HCT116 (cell line): ENCODE measurements at regions not wholly inside any gene's neighbourhood (a gene's known extent, or its start where the extent isn't known, plus 50 kb on each side); places are given as distances from the start of the nearest gene placed in this dataset.

ENCODE experiments used
- ATAC-seq: fragments of 200-7000 bp; cut with Tn5 transposase; 2 replicates; pipeline ENCODE4 v1.9.1; 2020; ENCODE audit warnings: mild to moderate bottlenecking, moderate library complexity
- BruUV-seq: library from RNA; stranded (reverse); fragments of 400-500 nt; replicated peaks from 2 replicates; lab custom pipeline; 2021; lab: Mats Ljungman, UMichigan
- CTCF ChIA-PET: fragments of 300-600 bp; sonication (Branson Sonifier 250); formaldehyde crosslinking; loops from one replicate; lab custom pipeline; 2021; ENCODE audit warnings: antibody characterized with exemption; lab: Charles Lee
- POLR2A ChIA-PET: fragments of 300-600, 350-600 bp; sonication (Branson Sonifier 250); formaldehyde crosslinking; loops from one replicate; lab custom pipeline; 2021; ENCODE audit warnings: antibody characterized with exemption; lab: Charles Lee
- RAD21 ChIA-PET, 2 experiments: fragments of 300-600 bp; sonication (Branson Sonifier 250); formaldehyde crosslinking; loops; one replicate each; lab custom pipeline; 2023; ENCODE audit warnings: low total read pairs in 2 of 2; ENCODE audit not compliant: uncharacterized antibody in 2 of 2, unreplicated experiment in 2 of 2, low non-redundant PET in 1 of 2; lab: Charles Lee
- DNase-seq: peaks from one replicate; pipeline ENCODE4 v3.0.0-alpha.2; 2010; ENCODE audit warnings: low read depth, low spot score
- H2AFZ ChIP-seq: fragments of 200-600 bp; shearing (Covaris generic), sonication (generic); 2 replicates; pipeline ENCODE4 v1.6.1; 2017; ENCODE audit warnings: low read depth, mixed run types, mixed read lengths, antibody characterized with exemption, low read length; ENCODE audit not compliant: poor library complexity, severe bottlenecking
- H3K27ac ChIP-seq: 2 replicates; pipeline ENCODE4 v1.5.1; 2012; ENCODE audit warnings: low read depth, low read length
- H3K27me3 ChIP-seq: fragments of 200-600 bp; sonication (generic); 2 replicates; pipeline ENCODE4 v1.6.1; 2016; ENCODE audit warnings: mixed run types, low read length, mixed read lengths; ENCODE audit not compliant: insufficient read depth
- H3K36me3 ChIP-seq, 2 experiments: fragments of 200-500 bp in 1 of 2; fragments of 200-600 bp in 1 of 2; sonication (Bioruptor generic) in 1 of 2; sonication (generic) in 1 of 2; 2 replicates each; pipeline versions ENCODE4 v1.5.1 to v1.6.1; 2014 to 2016; ENCODE audit warnings: low read length in 2 of 2, inconsistent platforms in 1 of 2, mixed read lengths in 1 of 2, mixed run types in 1 of 2; ENCODE audit not compliant: insufficient read depth in 2 of 2, control insufficient read depth in 1 of 2
- H3K4me1 ChIP-seq, 2 experiments: fragments of 200-600 bp in 1 of 2; sonication (generic) in 1 of 2; 2 replicates each; pipeline versions ENCODE4 v1.5.1 to v1.6.1; 2012 to 2017; ENCODE audit warnings: low read length in 2 of 2, inconsistent platforms in 1 of 2, mild to moderate bottlenecking in 1 of 2, mixed read lengths in 1 of 2, mixed run types in 1 of 2, moderate library complexity in 1 of 2; ENCODE audit not compliant: insufficient read depth in 2 of 2, control insufficient read depth in 1 of 2
- H3K4me2 ChIP-seq: fragments of 200-600 bp; sonication (generic); 2 replicates; pipeline ENCODE4 v1.6.1; 2017; ENCODE audit warnings: mixed run types, low read length, mixed read lengths
- H3K4me3 ChIP-seq, 2 experiments: fragments of 200-600 bp in 1 of 2; sonication (generic) in 1 of 2; replicated peaks in 1 of 2; 2 replicates each; pipeline ENCODE4 v1.5.1; 2011 to 2016; ENCODE audit warnings: low read length in 2 of 2, control low read depth in 1 of 2, low read depth in 1 of 2, mild to moderate bottlenecking in 1 of 2, mixed read lengths in 1 of 2, mixed run types in 1 of 2
- H3K79me2 ChIP-seq: fragments of 200-600 bp; sonication (generic); 2 replicates; pipeline ENCODE4 v1.6.1; 2017; ENCODE audit warnings: mild to moderate bottlenecking, mixed run types, low read length, moderate library complexity, mixed read lengths; ENCODE audit not compliant: insufficient read depth
- H3K9ac ChIP-seq: fragments of 200-600 bp; sonication (generic); 2 replicates; pipeline ENCODE4 v1.6.1; 2016; ENCODE audit warnings: low read length, mixed read lengths
- H3K9me2 ChIP-seq: fragments of 200-600 bp; sonication (generic), shearing (Covaris generic); 2 replicates; pipeline ENCODE4 v1.6.1; 2017; ENCODE audit warnings: mixed run types, mild to moderate bottlenecking, moderate library complexity; ENCODE audit not compliant: insufficient read depth
- H3K9me3 ChIP-seq, 2 experiments: fragments of 200-500 bp in 1 of 2; fragments of 200-600 bp in 1 of 2; sonication (Bioruptor generic) in 1 of 2; sonication (generic) in 1 of 2; 2 replicates each; pipeline ENCODE4 v1.6.1; 2014 to 2017; ENCODE audit warnings: low read length in 2 of 2, mixed read lengths in 2 of 2, inconsistent platforms in 1 of 2, low read depth in 1 of 2, mild to moderate bottlenecking in 1 of 2, mixed run types in 1 of 2, moderate library complexity in 1 of 2; ENCODE audit not compliant: control insufficient read depth in 1 of 2, insufficient read depth in 1 of 2
- H4K20me1 ChIP-seq: fragments of 200-600 bp; sonication (generic), shearing (Covaris generic); 2 replicates; pipeline ENCODE4 v1.6.1; 2017; ENCODE audit warnings: mixed run types, mild to moderate bottlenecking, moderate library complexity; ENCODE audit not compliant: insufficient read depth
- CBX3 ChIP-seq: IDR thresholded peaks from 2 replicates; pipeline ENCODE4 v1.6.1; 2012; ENCODE audit warnings: low read depth
- EZH2 ChIP-seq: fragments of 200-600 bp; sonication (generic); IDR thresholded peaks from 2 replicates; pipeline ENCODE4 v1.6.1; 2017; ENCODE audit warnings: antibody characterized with exemption, mixed run types
- EZH2phosphoT487 ChIP-seq: fragments of 200-600 bp; IDR thresholded peaks from 2 replicates; pipeline ENCODE4 v1.6.1; 2018; ENCODE audit warnings: antibody characterized with exemption, borderline replicate concordance
- FOSL1 ChIP-seq: IDR thresholded peaks from 2 replicates; pipeline ENCODE4 v1.6.1; 2012; ENCODE audit warnings: low read depth
- JUND ChIP-seq: IDR thresholded peaks from 2 replicates; pipeline ENCODE4 v1.6.1; 2012
- RAD21 ChIP-seq: IDR thresholded peaks from 2 replicates; pipeline ENCODE4 v1.6.1; 2012; ENCODE audit warnings: low read depth, mild to moderate bottlenecking
- SP1 ChIP-seq: IDR thresholded peaks from 2 replicates; pipeline ENCODE4 v1.6.1; 2012; ENCODE audit warnings: low read depth
- SRF ChIP-seq: IDR thresholded peaks from 2 replicates; pipeline ENCODE4 v1.6.1; 2012; ENCODE audit warnings: low read depth
- YY1 ChIP-seq: IDR thresholded peaks from 2 replicates; pipeline ENCODE4 v1.6.1; 2011; ENCODE audit warnings: low read length, low read depth, moderate library complexity, mild to moderate bottlenecking; ENCODE audit not compliant: insufficient replicate concordance; ENCODE audit errors: extremely low read depth
- ZFX ChIP-seq: fragments of 450-650 bp; IDR thresholded peaks from 2 replicates; pipeline ENCODE4 v1.6.1; 2017
- ZNF274 ChIP-seq: fragments of 200-500 bp; sonication (Bioruptor generic); IDR thresholded peaks from 2 replicates; pipeline ENCODE4 v1.6.1; 2014; ENCODE audit warnings: mild to moderate bottlenecking, low read depth, low read length, inconsistent platforms
- intact Hi-C: fragments of 100-400 bp; cut with micrococcal nuclease; formaldehyde crosslinking; loops from 2 replicates; pipeline ENCODE4 v1.10.0; 2022

- no peak for TF ChIP-seq EZH2
- no peak for TF ChIP-seq SRF
- TF ChIP-seq EZH2phosphoT487, result no peak
- no peak for TF ChIP-seq YY1
- no peak for TF ChIP-seq RAD21
- no peak for TF ChIP-seq ZNF274
- no peak for TF ChIP-seq ZFX
- TF ChIP-seq, all 23 proteins: peak for 0
Measured at GRCh38 chr3:181619897-181620296, 91.8 kb upstream of the SOX2 start (continued).

GRCh38 chr3:181618260-181618659, 93.5 kb upstream of the SOX2 start:
- TF ChIP-seq JUND, result no peak
- TF ChIP-seq ZFX, result no peak
- TF ChIP-seq SP1, result no peak
- no peak for TF ChIP-seq RAD21
- no peak for TF ChIP-seq EZH2phosphoT487
- no peak for TF ChIP-seq CBX3
- TF ChIP-seq ZNF274, result no peak
- TF ChIP-seq FOSL1, result no peak
- TF ChIP-seq, all 23 proteins: peak for 0
- no peaks in the 10 kb centered on the region for H3K36me3 ChIP-seq
- no TSS peak for BruUV-seq
- no peaks in the 10 kb centered on the region for H3K9me3 ChIP-seq
- no peaks in the 10 kb centered on the region for H3K9me2 ChIP-seq
- no peaks in the 10 kb centered on the region for H3K79me2 ChIP-seq
- intact Hi-C loops, result no loop called here
- RAD21 ChIA-PET, result no interaction called here
- no peaks in the 10 kb centered on the region for H3K4me1 ChIP-seq
- H3K27me3 ChIP-seq, result peaks cover 44% of the 10 kb centered on the region
- H3K4me3 ChIP-seq, result no peak overlapping the region
- no peak overlapping the region for H3K27ac ChIP-seq
- DNase-seq (no peak), ATAC-seq (no peak)
- H4K20me1 ChIP-seq, result no peaks in the 10 kb centered on the region
- H2AFZ ChIP-seq, result no peak overlapping the region
- CTCF ChIA-PET, result no interaction called here
- POLR2A ChIA-PET, result no interaction called here
- no peak overlapping the region for H3K4me2 ChIP-seq
- no peak overlapping the region for H3K9ac ChIP-seq
